ENCODE measurements at regions not wholly inside any gene's neighbourhood (a gene's known extent, or its start where the extent isn't known, plus 50 kb on each side); places are given as distances from the start of the nearest gene placed in this dataset.

DNA sequence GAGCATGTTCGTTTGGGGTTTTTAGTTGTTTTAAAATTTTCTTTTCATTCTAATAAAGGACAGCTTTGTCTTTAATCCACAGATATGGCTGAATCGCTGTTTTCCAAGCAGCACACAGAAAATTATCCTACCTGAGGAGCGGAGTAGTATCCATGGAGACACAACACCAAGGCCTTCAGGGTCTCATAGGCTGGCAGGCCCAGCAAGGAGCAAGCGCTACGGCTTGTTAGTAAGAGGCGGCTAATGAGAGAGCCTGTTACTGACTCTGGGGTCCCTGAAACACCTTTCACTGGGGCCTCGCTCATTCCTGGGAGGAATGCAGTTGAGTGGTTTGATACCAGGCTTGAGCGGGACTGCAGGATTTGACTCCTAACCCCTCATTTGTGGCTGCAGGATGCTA is 303.8 kb upstream of the CDH4 start:
- no peaks in the 10 kb centered on the region for H3K36me3 ChIP-seq (replicated peaks; ENCODE audit: control insufficient read depth, insufficient read depth, low read length)

DNA sequence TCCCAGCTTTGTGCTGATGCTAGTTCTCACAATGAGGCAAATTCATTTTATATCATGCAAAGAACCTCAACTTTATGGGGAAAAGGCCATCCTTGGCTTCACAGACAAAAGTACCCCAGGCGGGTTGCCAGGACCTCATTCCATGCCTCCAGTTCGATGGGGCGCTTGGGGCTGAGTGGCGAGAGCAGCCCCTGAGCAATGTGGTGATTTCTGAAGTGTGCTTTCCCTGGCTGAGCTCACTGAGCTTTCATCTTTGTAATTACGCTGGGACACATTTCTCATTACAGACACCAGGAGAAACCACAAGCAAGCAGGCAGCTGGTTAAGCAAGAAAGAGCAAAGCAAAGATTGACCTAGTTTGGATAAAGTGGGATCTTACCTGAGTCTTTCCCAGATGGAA is 301.5 kb upstream of the CDH4 start:
- H3K36me3 ChIP-seq (replicated peaks; ENCODE audit: control insufficient read depth, insufficient read depth, low read length), result no peaks in the 10 kb centered on the region
- no peak for DNase-seq
- no peak overlapping the region for H3K4me3 ChIP-seq (ENCODE audit: insufficient read depth, low read depth, low read length)
- H3K27me3 ChIP-seq (ENCODE audit: control insufficient read depth, insufficient read depth, low read length), result peaks cover 11% of the 10 kb centered on the region

More for the DNA sequence above, 303.8 kb upstream of the CDH4 start:
- H3K27me3 ChIP-seq (ENCODE audit: control insufficient read depth, insufficient read depth, low read length), result peaks cover 13% of the 10 kb centered on the region
- H3K4me3 ChIP-seq (ENCODE audit: insufficient read depth, low read depth, low read length), result no peak overlapping the region
- no peak for DNase-seq

DNA sequence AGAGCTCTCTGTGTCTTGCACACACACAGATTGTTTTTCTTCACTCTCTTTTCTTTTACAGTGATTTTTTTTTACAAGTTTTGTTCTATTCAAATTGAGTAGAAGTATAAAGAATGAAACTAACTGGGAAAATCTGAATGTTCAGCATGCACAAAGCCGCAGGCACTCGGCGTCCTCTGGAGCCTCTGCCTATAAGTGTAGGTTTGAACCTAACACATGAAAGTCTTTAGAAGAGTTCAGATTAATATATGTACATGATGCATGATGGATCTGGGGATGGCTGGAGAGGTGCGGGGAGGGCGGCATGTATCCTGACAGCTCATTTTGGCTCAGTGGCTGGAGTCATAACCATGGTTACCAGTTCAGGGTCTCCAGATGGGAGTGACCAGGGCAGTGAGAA is 301.1 kb upstream of the CDH4 start:
- Histone ChIP-seq H3K4me3 (ENCODE audit: insufficient read depth, low read depth, low read length) (no peak overlapping the region), H3K27me3 (ENCODE audit: control insufficient read depth, insufficient read depth, low read length) (peaks cover 9% of the 10 kb centered on the region; the same call in 1 of the 2 replicates), H3K36me3 (replicated peaks; ENCODE audit: control insufficient read depth, insufficient read depth, low read length) (no peaks in the 10 kb centered on the region)
- DNase-seq, result no peak

DNA sequence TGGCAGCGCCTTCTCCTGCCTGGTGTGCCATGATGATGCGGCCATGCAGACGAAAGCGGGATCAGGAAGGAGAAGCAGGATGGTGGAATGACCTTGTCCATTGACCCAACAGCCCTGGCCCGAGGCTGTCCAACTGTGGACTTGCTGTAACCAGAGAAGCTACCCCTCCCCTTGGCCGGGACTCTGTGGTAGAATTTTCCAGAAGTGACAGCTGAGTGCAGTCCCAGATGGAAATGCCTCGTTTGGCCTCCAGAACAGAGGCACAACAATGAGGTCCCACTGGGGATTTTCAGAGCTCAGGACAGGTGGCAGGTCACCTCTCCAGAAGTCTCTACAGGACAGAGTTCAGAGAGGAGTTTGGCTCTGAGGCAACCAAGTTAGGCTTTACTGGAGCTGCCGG is 299.2 kb upstream of the CDH4 start:
- no peak for DNase-seq
- Histone ChIP-seq H3K4me3 (ENCODE audit: insufficient read depth, low read depth, low read length) (no peak overlapping the region), H3K36me3 (replicated peaks; ENCODE audit: control insufficient read depth, insufficient read depth, low read length) (no peaks in the 10 kb centered on the region), H3K27me3 (ENCODE audit: control insufficient read depth, insufficient read depth, low read length) (peaks cover 9% of the 10 kb centered on the region; the same call in 1 of the 2 replicates)

DNA sequence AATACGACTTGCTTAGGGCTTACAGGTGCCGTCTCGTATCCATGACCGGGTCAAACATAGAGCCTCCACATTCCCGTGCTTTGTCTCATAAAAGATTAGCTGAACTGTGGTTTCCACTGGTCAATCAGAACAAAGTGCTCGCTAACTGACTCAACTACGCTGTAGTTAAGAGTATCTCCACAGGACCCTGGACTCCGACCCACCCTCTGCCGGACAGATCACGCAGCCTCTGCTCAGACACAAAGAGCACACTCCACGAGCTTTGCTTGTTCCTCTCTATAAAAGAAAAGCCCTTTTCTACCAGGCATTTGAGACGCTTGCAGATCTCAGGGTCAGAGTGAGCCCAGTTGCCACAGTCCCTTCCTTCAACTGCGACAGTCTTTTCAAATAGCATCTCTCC is 298.7 kb upstream of the CDH4 start:
- H3K27me3 ChIP-seq (ENCODE audit: control insufficient read depth, insufficient read depth, low read length), result peaks cover 9% of the 10 kb centered on the region; the same call in 1 of the 2 replicates
- no peak overlapping the region for H3K4me3 ChIP-seq (ENCODE audit: insufficient read depth, low read depth, low read length)
- no peaks in the 10 kb centered on the region for H3K36me3 ChIP-seq (replicated peaks; ENCODE audit: control insufficient read depth, insufficient read depth, low read length)
- no peak for DNase-seq

DNA sequence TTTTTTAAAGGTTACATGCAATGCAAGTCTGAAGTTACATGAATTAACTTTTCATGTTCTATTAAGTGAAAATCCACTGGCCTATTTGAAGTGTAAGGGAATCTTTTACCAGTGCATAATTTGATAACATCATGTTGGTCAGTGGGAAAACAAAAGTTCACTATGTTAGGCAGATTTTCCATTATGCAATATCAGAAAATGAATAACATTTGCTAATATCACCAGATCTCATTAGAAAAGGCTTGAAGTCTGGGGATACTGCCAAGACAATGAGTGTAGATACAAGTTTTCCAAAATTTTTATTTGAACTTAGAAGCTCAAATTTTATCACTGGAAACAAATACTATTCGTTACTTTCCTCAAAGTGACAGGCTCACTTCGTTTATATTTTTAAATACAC is 296.4 kb upstream of the CDH4 start:
- DNase-seq, result no peak
- Histone ChIP-seq H3K36me3 (replicated peaks; ENCODE audit: control insufficient read depth, insufficient read depth, low read length) (no peaks in the 10 kb centered on the region), H3K4me3 (ENCODE audit: insufficient read depth, low read depth, low read length) (no peak overlapping the region), H3K27me3 (ENCODE audit: control insufficient read depth, insufficient read depth, low read length) (peaks cover 8% of the 10 kb centered on the region; the same call in 1 of the 2 replicates)

DNA sequence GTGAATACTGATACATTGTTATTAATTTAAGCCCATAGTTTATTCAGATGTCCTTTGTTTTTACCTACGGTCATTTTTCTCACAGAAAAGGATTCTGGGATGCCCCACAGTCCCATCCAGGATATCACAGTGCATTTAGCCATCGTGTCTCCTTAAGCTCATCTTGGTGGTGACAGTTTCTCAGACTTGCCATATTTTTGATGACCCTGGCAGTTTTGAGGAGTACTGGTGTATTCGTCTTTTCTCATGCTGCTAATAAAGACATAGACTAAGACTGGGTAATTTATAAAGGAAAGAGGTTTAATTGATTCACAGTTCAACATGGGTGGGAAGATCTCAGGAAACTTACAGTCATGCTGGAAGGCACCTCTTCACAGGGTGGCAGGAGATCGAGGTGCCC is 295.9 kb upstream of the CDH4 start:
- H3K27me3 ChIP-seq (ENCODE audit: control insufficient read depth, insufficient read depth, low read length), result peaks cover 8% of the 10 kb centered on the region; the same call in 1 of the 2 replicates
- no peak for DNase-seq
- H3K36me3 ChIP-seq (replicated peaks; ENCODE audit: control insufficient read depth, insufficient read depth, low read length), result no peaks in the 10 kb centered on the region
- no peak overlapping the region for H3K4me3 ChIP-seq (ENCODE audit: insufficient read depth, low read depth, low read length)

DNA sequence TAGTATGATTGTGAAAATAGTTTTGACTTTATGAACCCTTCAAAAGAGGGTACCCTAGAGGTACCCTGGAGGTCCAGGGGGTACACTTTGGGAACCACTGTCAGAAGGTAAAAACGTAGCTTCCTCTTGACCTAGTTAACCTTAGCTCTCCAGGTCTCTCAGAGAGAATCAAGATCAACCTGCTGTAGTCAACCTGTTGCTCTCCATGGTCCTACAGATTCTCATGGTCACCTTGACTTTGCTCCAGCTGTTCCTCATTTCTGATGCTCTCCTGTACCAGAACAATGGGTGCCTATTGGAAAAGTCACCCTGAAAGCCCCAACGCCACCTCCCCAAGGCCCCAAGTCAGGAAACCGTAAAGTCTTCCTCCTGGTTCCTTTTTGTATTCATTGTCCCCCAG is 294.4 kb upstream of the CDH4 start:
- peaks cover 8% of the 10 kb centered on the region; the same call in 1 of the 2 replicates for H3K27me3 ChIP-seq (ENCODE audit: control insufficient read depth, insufficient read depth, low read length)
- H3K4me3 ChIP-seq (ENCODE audit: insufficient read depth, low read depth, low read length), result no peak overlapping the region
- no peak for DNase-seq
- H3K36me3 ChIP-seq (replicated peaks; ENCODE audit: control insufficient read depth, insufficient read depth, low read length), result no peaks in the 10 kb centered on the region; the same call in 1 of the 2 replicates

DNA sequence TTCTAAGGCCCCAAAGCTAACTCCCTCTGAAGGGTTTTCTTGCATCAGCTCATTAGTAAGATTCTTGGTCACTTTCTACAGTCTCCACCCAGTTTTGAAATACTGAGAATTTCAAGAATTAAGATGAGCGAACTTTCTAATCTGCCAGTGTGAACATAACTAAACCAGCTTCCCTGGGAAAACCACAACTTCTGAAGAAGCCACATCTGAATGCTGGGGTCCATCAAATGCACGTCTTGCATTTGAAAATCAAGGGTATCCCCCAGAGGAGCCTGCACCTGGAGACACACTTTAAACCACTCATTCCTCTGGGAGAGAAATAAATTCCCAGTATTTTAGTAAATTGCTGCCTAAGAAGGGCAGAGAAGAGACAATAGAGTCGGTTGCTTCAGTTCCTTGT is 292.1 kb upstream of the CDH4 start:
- H3K36me3 ChIP-seq (replicated peaks; ENCODE audit: control insufficient read depth, insufficient read depth, low read length), result no peaks in the 10 kb centered on the region; the same call in 1 of the 2 replicates
- H3K4me3 ChIP-seq (ENCODE audit: insufficient read depth, low read depth, low read length), result no peak overlapping the region
- DNase-seq, result no peak
- H3K27me3 ChIP-seq (ENCODE audit: control insufficient read depth, insufficient read depth, low read length), result peaks cover 2% of the 10 kb centered on the region; the same call in 1 of the 2 replicates

DNA sequence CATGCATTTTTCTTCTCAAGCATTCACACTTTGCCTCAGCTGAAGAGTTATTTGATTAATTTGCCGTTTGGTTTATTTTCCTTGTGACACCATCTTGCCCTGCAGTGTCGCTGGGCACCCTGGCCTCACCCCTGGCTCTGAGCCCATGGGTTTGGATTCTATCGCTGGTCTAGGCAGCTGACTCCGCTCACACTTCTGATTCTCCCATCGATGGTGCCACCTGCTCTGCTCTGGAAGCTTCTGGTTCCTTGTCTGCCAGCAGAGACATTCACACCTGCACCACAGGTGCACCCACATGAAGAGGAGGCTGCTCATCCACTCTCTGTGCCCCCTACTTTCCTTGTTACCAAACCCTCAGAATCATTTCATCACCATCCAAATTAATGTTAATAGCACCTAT is 291.6 kb upstream of the CDH4 start:
- peaks cover 2% of the 10 kb centered on the region; the same call in 1 of the 2 replicates for H3K27me3 ChIP-seq (ENCODE audit: control insufficient read depth, insufficient read depth, low read length)
- no peaks in the 10 kb centered on the region; the same call in 1 of the 2 replicates for H3K36me3 ChIP-seq (replicated peaks; ENCODE audit: control insufficient read depth, insufficient read depth, low read length)
- H3K4me3 ChIP-seq (ENCODE audit: insufficient read depth, low read depth, low read length), result no peak overlapping the region
- DNase-seq, result no peak

DNA sequence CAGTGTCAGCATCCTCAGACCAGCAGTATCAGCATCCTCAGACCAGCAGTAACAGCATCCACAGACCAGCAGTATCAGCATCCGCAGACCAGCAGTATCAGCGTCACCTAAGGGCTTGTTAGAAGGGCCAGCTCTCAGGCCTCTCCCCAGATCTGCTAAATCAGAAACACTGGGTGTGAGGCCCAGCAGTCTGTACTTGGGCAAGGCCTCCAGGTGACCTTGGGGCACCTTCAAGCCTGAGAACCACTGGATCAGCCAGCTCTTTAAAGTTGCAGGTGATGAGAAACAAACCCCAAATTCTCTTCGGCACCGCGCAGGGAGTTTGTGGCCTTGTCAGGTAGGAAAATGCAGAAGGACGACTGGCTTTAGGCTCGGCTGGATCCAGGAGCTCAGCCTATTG is 290.5 kb upstream of the CDH4 start:
- no peaks in the 10 kb centered on the region; the same call in 1 of the 2 replicates for H3K36me3 ChIP-seq (replicated peaks; ENCODE audit: control insufficient read depth, insufficient read depth, low read length)
- no peak for DNase-seq
- peaks cover 2% of the 10 kb centered on the region; the same call in 1 of the 2 replicates for H3K27me3 ChIP-seq (ENCODE audit: control insufficient read depth, insufficient read depth, low read length)
- no peak overlapping the region for H3K4me3 ChIP-seq (ENCODE audit: insufficient read depth, low read depth, low read length)

DNA sequence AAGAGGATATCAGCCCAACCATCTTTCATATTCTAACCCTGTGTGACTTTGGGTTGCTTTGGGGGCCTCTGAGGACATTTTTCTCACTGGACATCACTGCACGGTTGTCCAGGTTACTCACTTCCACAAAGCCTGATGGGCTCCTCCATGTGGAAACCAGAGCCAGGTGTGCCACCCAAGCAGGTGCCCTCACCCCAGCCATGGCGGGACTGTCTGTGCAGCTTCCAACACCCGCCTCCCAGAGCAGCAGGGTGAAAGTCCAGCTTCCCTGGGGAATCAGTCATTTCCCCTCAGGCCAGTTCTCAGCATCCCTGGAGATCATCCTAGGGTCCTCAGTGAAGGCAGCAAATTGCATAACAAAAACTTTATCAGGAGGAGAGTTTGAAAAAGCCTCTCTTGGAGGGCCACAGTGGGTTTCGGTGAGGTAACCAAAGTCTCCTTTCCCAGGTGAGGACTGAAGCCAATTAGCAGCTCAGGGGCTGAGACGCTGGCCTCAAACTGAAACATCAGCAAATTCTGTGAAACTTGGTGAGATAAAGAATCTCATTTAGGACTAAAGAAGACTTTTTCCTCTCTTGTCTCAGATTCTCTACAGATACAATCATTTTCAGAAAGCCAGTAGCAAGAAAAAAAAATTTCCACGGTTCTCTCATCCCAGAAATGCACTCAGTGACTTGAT is 289.6 kb upstream of the CDH4 start:
- peaks cover 2% of the 10 kb centered on the region; the same call in 1 of the 2 replicates for H3K27me3 ChIP-seq (ENCODE audit: control insufficient read depth, insufficient read depth, low read length)
- no peak overlapping the region for H3K4me3 ChIP-seq (ENCODE audit: insufficient read depth, low read depth, low read length)
- no peak for DNase-seq
- no peaks in the 10 kb centered on the region; the same call in 1 of the 2 replicates for H3K36me3 ChIP-seq (replicated peaks; ENCODE audit: control insufficient read depth, insufficient read depth, low read length)

DNA sequence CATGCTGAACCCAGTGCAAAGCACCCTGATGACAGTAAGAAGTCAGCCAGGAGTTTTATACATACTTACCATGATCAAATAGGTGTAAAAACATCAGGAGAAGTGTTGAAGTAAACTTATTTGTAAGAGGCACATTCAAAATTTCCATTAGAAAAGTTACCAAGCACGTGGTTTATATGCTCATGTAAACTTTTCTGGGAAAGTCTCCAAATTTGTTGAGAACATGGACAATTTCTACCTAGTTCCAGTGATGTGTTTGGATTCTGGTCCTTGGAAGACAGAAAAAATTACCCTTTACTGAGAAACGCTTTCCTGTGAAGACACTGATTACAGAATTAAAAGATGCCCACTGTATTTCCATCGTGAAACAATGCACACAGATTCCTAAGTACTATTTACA is 288.9 kb upstream of the CDH4 start:
- no peak overlapping the region for H3K4me3 ChIP-seq (ENCODE audit: insufficient read depth, low read depth, low read length)
- H3K36me3 ChIP-seq (replicated peaks; ENCODE audit: control insufficient read depth, insufficient read depth, low read length), result no peaks in the 10 kb centered on the region; the same call in 1 of the 2 replicates
- peaks cover 2% of the 10 kb centered on the region; the same call in 1 of the 2 replicates for H3K27me3 ChIP-seq (ENCODE audit: control insufficient read depth, insufficient read depth, low read length)
- DNase-seq, result no peak

DNA sequence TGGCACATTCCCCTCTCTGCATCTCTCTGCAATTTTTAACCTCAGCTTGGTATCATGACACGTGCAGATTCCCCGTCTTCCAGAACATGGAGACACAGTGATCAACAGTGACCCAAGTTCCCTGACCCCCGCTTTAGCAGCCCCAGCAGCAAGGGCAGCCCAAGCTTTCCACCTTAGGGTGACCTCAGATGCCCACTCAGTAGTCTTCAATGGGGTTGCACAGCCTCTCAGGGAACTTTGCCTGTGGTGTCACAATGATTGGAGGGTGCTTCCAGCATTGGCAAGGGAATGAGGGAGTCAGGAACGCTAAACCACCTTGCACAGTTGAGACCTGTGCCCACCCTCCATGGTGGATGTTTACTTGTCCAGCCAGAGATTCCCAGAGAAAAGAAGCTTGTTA is 287.1 kb upstream of the CDH4 start:
- H3K4me3 ChIP-seq (ENCODE audit: insufficient read depth, low read depth, low read length), result no peak overlapping the region
- H3K36me3 ChIP-seq (replicated peaks; ENCODE audit: control insufficient read depth, insufficient read depth, low read length), result no peaks in the 10 kb centered on the region; the same call in 1 of the 2 replicates
- no peak for DNase-seq
- H3K27me3 ChIP-seq (ENCODE audit: control insufficient read depth, insufficient read depth, low read length), result no peaks in the 10 kb centered on the region; the same call in 1 of the 2 replicates

DNA sequence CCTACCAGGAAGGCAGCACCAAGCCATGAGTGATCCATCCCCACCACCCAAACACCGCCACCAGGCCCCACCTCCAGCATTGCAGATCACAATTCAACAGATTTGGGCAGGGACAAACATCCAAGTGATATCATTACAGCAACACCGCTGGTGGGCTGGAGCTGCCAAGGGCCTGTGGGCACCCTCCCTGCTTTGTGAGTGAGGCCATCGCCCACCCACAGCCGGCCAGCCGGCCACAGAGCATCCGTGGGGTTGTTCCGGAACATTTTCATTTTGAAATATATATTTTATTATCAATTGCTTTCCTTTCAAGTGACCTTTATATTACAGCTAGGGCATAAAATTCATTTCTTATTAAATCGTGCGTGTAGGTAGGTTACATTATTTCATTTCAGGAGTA is 286.0 kb upstream of the CDH4 start:
- no peak overlapping the region for H3K4me3 ChIP-seq (ENCODE audit: insufficient read depth, low read depth, low read length)
- H3K36me3 ChIP-seq (replicated peaks; ENCODE audit: control insufficient read depth, insufficient read depth, low read length), result no peaks in the 10 kb centered on the region; the same call in 1 of the 2 replicates
- H3K27me3 ChIP-seq (ENCODE audit: control insufficient read depth, insufficient read depth, low read length), result peaks cover 2% of the 10 kb centered on the region
- DNase-seq, result no peak

Data from H7 (cell line).